HFFc6 (cell line): ENCODE measurements at regions not wholly inside any gene's neighbourhood (a gene's known extent, or its start where the extent isn't known, plus 50 kb on each side); places are given as distances from the start of the nearest gene placed in this dataset.

Experiments
- DNase-seq: peaks from one replicate; pipeline ENCODE4 v3.0.0-alpha.2; 2018
- H3K27ac Mint-ChIP-seq: 2 replicates; pipeline ENCODE4 v1.8.0; 2020; ENCODE audit warnings: mild to moderate bottlenecking, mixed read lengths
- H3K27me3 Mint-ChIP-seq: 2 replicates; pipeline ENCODE4 v1.8.0; 2021; ENCODE audit warnings: mild to moderate bottlenecking, moderate library complexity, mixed read lengths; ENCODE audit not compliant: insufficient read depth
- H3K36me3 Mint-ChIP-seq: 2 replicates; pipeline ENCODE4 v1.8.0; 2021; ENCODE audit warnings: low read depth, mixed read lengths
- H3K4me1 Mint-ChIP-seq: 2 replicates; pipeline ENCODE4 v1.8.0; 2020; ENCODE audit warnings: low read depth, mixed read lengths
- H3K4me3 Mint-ChIP-seq: 2 replicates; pipeline ENCODE4 v1.8.0; 2020; ENCODE audit warnings: mild to moderate bottlenecking, moderate library complexity, mixed read lengths
- H3K9me3 Mint-ChIP-seq: 2 replicates; pipeline ENCODE4 v1.8.0; 2020; ENCODE audit warnings: mild to moderate bottlenecking, mixed read lengths
- CTCF ChIP-seq: fragments of 200-600 bp; sonication (generic); IDR thresholded peaks from 2 replicates; pipeline ENCODE4 v1.5.0; 2021; ENCODE audit warnings: antibody characterized with exemption, mild to moderate bottlenecking

GRCh38 chr17:79167486-79167885 lies 92.9 kb downstream of the ENGASE start:
- H3K27me3 Mint-ChIP-seq, result peaks cover 36% of the 10 kb centered on the region
- H3K4me1 Mint-ChIP-seq, result no peaks in the 10 kb centered on the region
- no peaks in the 10 kb centered on the region for H3K9me3 Mint-ChIP-seq
- no peaks in the 10 kb centered on the region for H3K36me3 Mint-ChIP-seq
- H3K27ac Mint-ChIP-seq, result no peak overlapping the region
- TF ChIP-seq CTCF, result no peak
- H3K4me3 Mint-ChIP-seq, result no peak overlapping the region
- no peak for DNase-seq

- H3K27ac Mint-ChIP-seq, result no peak overlapping the region
- H3K4me3 Mint-ChIP-seq, result no peak overlapping the region
- no peak for TF ChIP-seq CTCF
- H3K4me1 Mint-ChIP-seq, result no peaks in the 10 kb centered on the region
- H3K36me3 Mint-ChIP-seq, result no peaks in the 10 kb centered on the region
- H3K27me3 Mint-ChIP-seq, result peaks cover 33% of the 10 kb centered on the region
- no peak for DNase-seq
- no peaks in the 10 kb centered on the region for H3K9me3 Mint-ChIP-seq
These were observed 91.3 kb downstream of the ENGASE start for GRCh38 chr17:79165756-79166473.

DNA sequence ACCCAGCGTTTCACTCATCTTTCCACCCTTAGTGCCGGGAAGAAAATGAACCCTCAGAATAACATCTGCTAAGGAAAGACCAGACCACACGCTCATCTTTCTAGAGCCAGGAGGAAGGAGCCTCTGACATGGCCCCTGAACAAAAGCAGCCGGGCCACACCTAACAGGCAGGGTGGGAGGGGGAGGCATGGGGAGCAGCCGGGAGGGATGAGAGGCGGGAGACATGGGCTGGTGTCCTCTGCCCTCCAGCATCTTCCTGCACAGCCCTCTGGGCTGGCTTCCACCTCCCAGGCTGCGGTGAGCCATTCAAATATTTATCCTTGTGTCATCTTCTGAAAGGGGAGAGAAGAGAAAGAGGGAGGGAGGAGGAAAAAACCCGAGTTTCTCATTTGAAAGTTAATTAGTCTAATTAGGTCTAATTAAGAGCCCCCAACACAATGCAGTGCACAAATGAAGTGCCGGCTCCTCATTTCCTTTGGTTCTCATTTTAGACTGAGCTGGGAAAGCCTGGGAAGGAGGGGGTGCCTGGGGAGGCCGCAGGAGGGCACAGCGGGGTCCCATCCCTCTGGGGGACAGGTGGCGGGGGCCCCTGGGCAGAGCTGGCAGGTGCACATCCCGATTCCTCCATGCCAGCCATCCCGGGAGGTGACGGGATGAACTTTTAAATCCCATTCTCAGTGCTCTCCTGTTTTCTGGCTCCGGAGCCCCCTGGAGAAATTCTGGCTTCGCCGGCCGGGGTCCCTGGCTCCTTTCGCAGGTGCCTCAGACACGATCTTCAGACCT lies 90.5 kb downstream of the ENGASE start:
- no peak overlapping the region for H3K27ac Mint-ChIP-seq
- H3K4me3 Mint-ChIP-seq, result no peak overlapping the region
- no peaks in the 10 kb centered on the region for H3K9me3 Mint-ChIP-seq
- no peak for DNase-seq
- no peak for TF ChIP-seq CTCF
- peaks cover 34% of the 10 kb centered on the region for H3K27me3 Mint-ChIP-seq
- no peaks in the 10 kb centered on the region for H3K36me3 Mint-ChIP-seq
- H3K4me1 Mint-ChIP-seq, result no peaks in the 10 kb centered on the region

- H3K27me3 Mint-ChIP-seq, result peaks cover 37% of the 10 kb centered on the region
- no peak for TF ChIP-seq CTCF
- H3K27ac Mint-ChIP-seq, result no peak overlapping the region
- H3K9me3 Mint-ChIP-seq, result no peaks in the 10 kb centered on the region
- no peaks in the 10 kb centered on the region for H3K36me3 Mint-ChIP-seq
- DNase-seq, result no peak
- no peak overlapping the region for H3K4me3 Mint-ChIP-seq
- no peaks in the 10 kb centered on the region for H3K4me1 Mint-ChIP-seq
These were observed 89.8 kb downstream of the ENGASE start for GRCh38 chr17:79164408-79164807.

- no peaks in the 10 kb centered on the region for H3K4me1 Mint-ChIP-seq
- no peaks in the 10 kb centered on the region for H3K9me3 Mint-ChIP-seq
- H3K4me3 Mint-ChIP-seq, result no peak overlapping the region
- DNase-seq, result no peak
- no peak overlapping the region for H3K27ac Mint-ChIP-seq
- no peaks in the 10 kb centered on the region for H3K36me3 Mint-ChIP-seq
- no peak for TF ChIP-seq CTCF
- peaks cover 41% of the 10 kb centered on the region for H3K27me3 Mint-ChIP-seq
These were observed 88.4 kb downstream of the ENGASE start for GRCh38 chr17:79163071-79163470.
